ENCODE measurements at regions not wholly inside any gene's neighbourhood (a gene's known extent, or its start where the extent isn't known, plus 50 kb on each side); places are given as distances from the start of the nearest gene placed in this dataset.

- no peak for DNase-seq (ENCODE audit: low read depth in 4 of 4, low spot score in 1 of 4)
Observed at GRCh38 chrY:19167319-19168201, 394.0 kb upstream of the HSFY2 start.

GRCh38 chrY:19148783-19149182 is 375.2 kb upstream of the HSFY2 start:
- DNase-seq (ENCODE audit: low read depth in 4 of 4, low spot score in 1 of 4), result no peak

- no peak for DNase-seq (ENCODE audit: low read depth in 4 of 4, low spot score in 1 of 4)
Observed at GRCh38 chrY:19146296-19146695, 372.8 kb upstream of the HSFY2 start.

GRCh38 chrY:19142093-19142492 is 368.6 kb upstream of the HSFY2 start:
- DNase-seq (ENCODE audit: low read depth in 4 of 4, low spot score in 1 of 4), result no peak

- DNase-seq (ENCODE audit: low read depth in 4 of 4, low spot score in 1 of 4), result no peak
Observed at GRCh38 chrY:19140285-19140920, 366.9 kb upstream of the HSFY2 start.

GRCh38 chrY:19134426-19134825 is 360.9 kb upstream of the HSFY2 start:
- no peak for DNase-seq (ENCODE audit: low read depth in 4 of 4, low spot score in 1 of 4)

- DNase-seq (ENCODE audit: low read depth in 4 of 4, low spot score in 1 of 4), result peak in 1 of 4 experiments; percentile 3
Observed at GRCh38 chrY:19130569-19131358, 357.2 kb upstream of the HSFY2 start.

- DNase-seq (ENCODE audit: low read depth in 4 of 4, low spot score in 1 of 4), result no peak
Observed at GRCh38 chrY:19126889-19127288, 353.4 kb upstream of the HSFY2 start.

- DNase-seq (ENCODE audit: low read depth in 4 of 4, low spot score in 1 of 4), result no peak
Observed at GRCh38 chrY:19124609-19125008, 351.1 kb upstream of the HSFY2 start.

- no peak for DNase-seq (ENCODE audit: low read depth in 4 of 4, low spot score in 1 of 4)
Observed at GRCh38 chrY:19122450-19122849, 348.9 kb upstream of the HSFY2 start.

GRCh38 chrY:19098349-19098748 is 324.8 kb upstream of the HSFY2 start:
- DNase-seq (ENCODE audit: low read depth in 4 of 4, low spot score in 1 of 4), result no peak

GRCh38 chrY:19095460-19095859 is 321.9 kb upstream of the HSFY2 start:
- no peak for DNase-seq (ENCODE audit: low read depth in 4 of 4, low spot score in 1 of 4)

GRCh38 chrY:19083006-19083405 is 309.5 kb upstream of the HSFY2 start:
- no peak for DNase-seq (ENCODE audit: low read depth in 4 of 4, low spot score in 1 of 4)

GRCh38 chrY:19077698-19078113 is 304.2 kb upstream of the HSFY2 start:
- no peak for DNase-seq (ENCODE audit: low read depth in 4 of 4, low spot score in 1 of 4)

GRCh38 chrY:19076846-19077697 is 303.5 kb upstream of the HSFY2 start:
- no peak for DNase-seq (ENCODE audit: low read depth in 4 of 4, low spot score in 1 of 4)

- DNase-seq (ENCODE audit: low read depth in 4 of 4, low spot score in 1 of 4), result peak in 1 of 4 experiments; percentile 36
Observed at GRCh38 chrY:19075471-19076253, 302.1 kb upstream of the HSFY2 start.

- DNase-seq (ENCODE audit: low read depth in 4 of 4, low spot score in 1 of 4), result no peak
Observed at GRCh38 chrY:19067435-19067834, 293.9 kb upstream of the HSFY2 start.

GRCh38 chrY:19066447-19067190 is 293.1 kb upstream of the HSFY2 start:
- no peak for DNase-seq (ENCODE audit: low read depth in 4 of 4, low spot score in 1 of 4)

- no peak for DNase-seq (ENCODE audit: low read depth in 4 of 4, low spot score in 1 of 4)
Observed at GRCh38 chrY:19065119-19065518, 291.6 kb upstream of the HSFY2 start.
